ENCODE measurements at regions not wholly inside any gene's neighbourhood (a gene's known extent, or its start where the extent isn't known, plus 50 kb on each side); places are given as distances from the start of the nearest gene placed in this dataset.

DNA sequence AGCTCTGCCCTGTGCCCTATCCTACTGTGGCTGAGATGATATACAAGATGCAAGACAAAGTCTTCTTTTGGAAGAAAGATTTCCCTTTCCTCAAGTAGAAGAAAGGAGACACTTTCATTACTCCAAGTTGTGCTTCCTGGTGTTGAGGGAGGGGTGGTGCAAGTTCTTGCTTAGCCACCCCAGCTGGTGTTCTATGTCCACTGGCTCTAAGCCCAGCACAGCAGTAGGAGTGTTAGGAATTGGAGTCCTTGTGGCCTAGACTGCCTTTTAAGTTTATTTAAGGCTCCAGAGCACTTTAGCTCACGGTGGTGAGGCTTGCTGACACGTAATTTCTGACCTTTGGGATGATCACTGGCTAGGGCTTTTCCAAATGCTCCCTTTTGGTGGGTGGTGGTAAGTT, 109.7 kb downstream of the KIF2B start:
- H2BK12ac ChIP-seq (ENCODE audit: low read depth, low read length): no peak overlapping the region
- H3K4me2 ChIP-seq (ENCODE audit: insufficient read depth in 1 of 2, low read depth in 2 of 2, low read length in 2 of 2): no peak overlapping the region
- no peaks in the 10 kb centered on the region for H3K23me2 ChIP-seq (ENCODE audit: low read depth, low read length)
- H3K4ac ChIP-seq (replicated peaks; ENCODE audit: insufficient read length, low read depth, low read length): no peak overlapping the region
- no peak overlapping the region for H2BK120ac ChIP-seq (replicated peaks; ENCODE audit: low read depth, low read length)
- no peak overlapping the region for H4K5ac ChIP-seq (ENCODE audit: insufficient read length, low read depth, low read length)
- no peak overlapping the region for H3K18ac ChIP-seq (ENCODE audit: extremely low read depth, low read length)
- H2BK20ac ChIP-seq (ENCODE audit: low read length): no peak overlapping the region
- POLR2A ChIA-PET (ENCODE audit: partially characterized antibody): no interaction called here
- H3K27me3 ChIP-seq (replicated peaks in 1 of 4; ENCODE audit: control insufficient read depth in 3 of 4, extremely low read depth in 1 of 4, insufficient read depth in 3 of 4, low read length in 3 of 4): no peaks in the 10 kb centered on the region
- H3K56ac ChIP-seq (replicated peaks; ENCODE audit: insufficient read length, low read depth, low read length): no peak overlapping the region
- H3K4me1 ChIP-seq (replicated peaks in 1 of 4; ENCODE audit: control insufficient read depth in 3 of 4, insufficient read depth in 4 of 4, low read length in 3 of 4): no peaks in the 10 kb centered on the region
- no peaks in the 10 kb centered on the region for H3K79me2 ChIP-seq (ENCODE audit: control insufficient read depth in 1 of 2, insufficient read depth in 2 of 2, low read length in 2 of 2)
- no peak overlapping the region for H4K91ac ChIP-seq (replicated peaks; ENCODE audit: insufficient read length, low read length)
- H3K23ac ChIP-seq (ENCODE audit: insufficient read length): no peak overlapping the region
- TF ChIP-seq FOSL1 (IDR thresholded peaks at IDR 0.05; ENCODE audit: insufficient read depth, low read depth, low read length): no peak
- TF ChIP-seq RFX5 (IDR thresholded peaks at IDR 0.05; ENCODE audit: borderline replicate concordance, low read depth, low read length): no peak
- no peak for TF ChIP-seq JUND (IDR thresholded peaks at IDR 0.05; ENCODE audit: low read length)
- no peak for TF ChIP-seq GABPA (IDR thresholded peaks at IDR 0.05; ENCODE audit: borderline replicate concordance, insufficient read depth, low read length)
- no peak for TF ChIP-seq EGR1 (IDR thresholded peaks at IDR 0.05; ENCODE audit: borderline replicate concordance, low read depth, low read length)
- no peak for TF ChIP-seq NANOG (IDR thresholded peaks at IDR 0.05; ENCODE audit: insufficient read depth, low read depth, low read length, poor library complexity, severe bottlenecking)
- no peak for TF ChIP-seq SUZ12 (IDR thresholded peaks at IDR 0.05; ENCODE audit: low read length)
- no peak for TF ChIP-seq CEBPB (IDR thresholded peaks at IDR 0.05; ENCODE audit: low read depth, low read length)
- TF ChIP-seq PHF8 (conservative IDR thresholded peaks at IDR 0.05; ENCODE audit: low read depth, low read length): no peak
- TF ChIP-seq CBX8 (IDR thresholded peaks at IDR 0.05; ENCODE audit: borderline replicate concordance, low read depth, low read length): no peak
- TF ChIP-seq SIRT6 (IDR thresholded peaks at IDR 0.05; ENCODE audit: low read length): no peak
- no peak for TF ChIP-seq HDAC2 (IDR thresholded peaks at IDR 0.05; ENCODE audit: borderline replicate concordance in 1 of 2, low read depth in 2 of 2, low read length in 2 of 2)
- TF ChIP-seq ASH2L (IDR thresholded peaks at IDR 0.05; ENCODE audit: low read length): no peak
- TF ChIP-seq, protein P1, sequence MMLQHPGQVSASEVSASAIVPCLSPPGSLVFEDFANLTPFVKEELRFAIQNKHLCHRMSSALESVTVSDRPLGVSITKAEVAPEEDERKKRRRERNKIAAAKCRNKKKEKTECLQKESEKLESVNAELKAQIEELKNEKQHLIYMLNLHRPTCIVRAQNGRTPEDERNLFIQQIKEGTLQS (IDR thresholded peaks at IDR 0.05; ENCODE audit: insufficient read depth, low read depth, low read length): no peak
- no peaks in the 10 kb centered on the region for H4K20me1 ChIP-seq (replicated peaks in 1 of 2; ENCODE audit: control insufficient read depth in 1 of 2, insufficient read depth in 2 of 2, low read length in 2 of 2)
- H2BK15ac ChIP-seq (ENCODE audit: low read length): no peak overlapping the region
- H3K36me3 ChIP-seq (ENCODE audit: control insufficient read depth in 2 of 4, insufficient read depth in 4 of 4, low read length in 3 of 4): no peaks in the 10 kb centered on the region; a peak in 2 of 8 replicates
- no peak overlapping the region for H2BK5ac ChIP-seq (ENCODE audit: low read depth, low read length)
- H3K9ac ChIP-seq (replicated peaks in 1 of 4; ENCODE audit: extremely low read depth in 1 of 4, low read depth in 3 of 4, low read length in 3 of 4): no peak overlapping the region
- 0 out of 4 replicates have a peak, but pooled peaks cover 0 to 3% of the 10 kb centered on the region in 2 experiments for H3K9me3 ChIP-seq (ENCODE audit: insufficient read depth in 2 of 2, low read depth in 1 of 2, low read length in 1 of 2)
- H3K27ac ChIP-seq (ENCODE audit: low read depth, low read length): no peak overlapping the region
- no peak overlapping the region for H2AFZ ChIP-seq (ENCODE audit: low read length)
- H3K14ac ChIP-seq (ENCODE audit: insufficient read length): no peak overlapping the region
- DNase-seq (ENCODE audit: low read depth in 1 of 2, low spot score in 2 of 2) (no peak), FAIRE-seq (no peak)
- no peak overlapping the region for H2AK5ac ChIP-seq (ENCODE audit: low read depth, low read length)
- WGBS, 2 experiments (ENCODE audit: extremely low coverage in 1 of 2, insufficient coverage in 1 of 2, insufficient read length in 1 of 2, insufficient replicate concordance in 2 of 2, low coverage in 1 of 2, low lambda C conversion rate in 2 of 2, missing lambda C conversion rate in 1 of 2): 96% methylated on average over 2 of the region's 2 CpGs; no CpG with 5 or more reads in 1 of the 2 experiments
- H4K8ac ChIP-seq (ENCODE audit: extremely low read depth, insufficient read depth, low read length): no peak overlapping the region
- no peak overlapping the region for H3K4me3 ChIP-seq (ENCODE audit: extremely low read depth in 1 of 4, insufficient read depth in 2 of 4, low read depth in 3 of 4, low read length in 4 of 4)
- CTCF ChIA-PET (ENCODE audit: partially characterized antibody): interaction anchor here (1.7 kb wide), 1 partner anchor 18 kb away, joined by 7 read pairs; no protein-coding TSS in a partner anchor
- no peaks in the 10 kb centered on the region for H3K79me1 ChIP-seq (ENCODE audit: low read depth, low read length)
